ENCODE measurements at regions not wholly inside any gene's neighbourhood (a gene's known extent, or its start where the extent isn't known, plus 50 kb on each side); places are given as distances from the start of the nearest gene placed in this dataset.

DNA sequence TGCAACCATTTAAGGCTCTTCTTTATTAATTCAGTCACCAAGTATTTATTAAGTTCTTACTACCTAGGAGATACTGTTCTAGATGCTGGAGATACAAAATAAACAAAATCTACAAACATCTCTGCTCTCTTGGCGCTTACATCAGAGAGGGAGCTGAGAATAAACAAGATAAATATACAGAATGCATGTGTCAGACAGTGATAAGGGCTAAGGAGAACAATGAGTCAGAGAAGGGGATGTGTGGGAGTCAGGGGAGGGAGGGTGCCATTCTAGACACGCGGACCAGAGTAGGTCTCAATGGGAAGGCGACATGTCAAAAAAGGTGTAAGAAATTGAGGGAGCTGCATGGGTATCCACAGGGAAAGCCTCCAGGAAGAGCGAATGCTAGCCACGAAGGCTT lies 393.2 kb downstream of the RWDD3 start:
- DNase-seq (ENCODE audit: low read depth in 1 of 2, low spot score in 1 of 2), result no peak
- TF ChIP-seq GABPA (IDR thresholded peaks at IDR 0.05; ENCODE audit: low read depth) (no peak), POLR2AphosphoS5 (IDR thresholded peaks at IDR 0.05; ENCODE audit: low read depth) (no peak), SPI1 (IDR thresholded peaks at IDR 0.05; ENCODE audit: borderline replicate concordance, low read depth) (no peak)
- TF ChIP-seq, protein P1, sequence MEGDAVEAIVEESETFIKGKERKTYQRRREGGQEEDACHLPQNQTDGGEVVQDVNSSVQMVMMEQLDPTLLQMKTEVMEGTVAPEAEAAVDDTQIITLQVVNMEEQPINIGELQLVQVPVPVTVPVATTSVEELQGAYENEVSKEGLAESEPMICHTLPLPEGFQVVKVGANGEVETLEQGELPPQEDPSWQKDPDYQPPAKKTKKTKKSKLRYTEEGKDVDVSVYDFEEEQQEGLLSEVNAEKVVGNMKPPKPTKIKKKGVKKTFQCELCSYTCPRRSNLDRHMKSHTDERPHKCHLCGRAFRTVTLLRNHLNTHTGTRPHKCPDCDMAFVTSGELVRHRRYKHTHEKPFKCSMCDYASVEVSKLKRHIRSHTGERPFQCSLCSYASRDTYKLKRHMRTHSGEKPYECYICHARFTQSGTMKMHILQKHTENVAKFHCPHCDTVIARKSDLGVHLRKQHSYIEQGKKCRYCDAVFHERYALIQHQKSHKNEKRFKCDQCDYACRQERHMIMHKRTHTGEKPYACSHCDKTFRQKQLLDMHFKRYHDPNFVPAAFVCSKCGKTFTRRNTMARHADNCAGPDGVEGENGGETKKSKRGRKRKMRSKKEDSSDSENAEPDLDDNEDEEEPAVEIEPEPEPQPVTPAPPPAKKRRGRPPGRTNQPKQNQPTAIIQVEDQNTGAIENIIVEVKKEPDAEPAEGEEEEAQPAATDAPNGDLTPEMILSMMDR (IDR thresholded peaks at IDR 0.05; ENCODE audit: insufficient read depth, low read length), result no peak
- TF ChIP-seq, protein P2, sequence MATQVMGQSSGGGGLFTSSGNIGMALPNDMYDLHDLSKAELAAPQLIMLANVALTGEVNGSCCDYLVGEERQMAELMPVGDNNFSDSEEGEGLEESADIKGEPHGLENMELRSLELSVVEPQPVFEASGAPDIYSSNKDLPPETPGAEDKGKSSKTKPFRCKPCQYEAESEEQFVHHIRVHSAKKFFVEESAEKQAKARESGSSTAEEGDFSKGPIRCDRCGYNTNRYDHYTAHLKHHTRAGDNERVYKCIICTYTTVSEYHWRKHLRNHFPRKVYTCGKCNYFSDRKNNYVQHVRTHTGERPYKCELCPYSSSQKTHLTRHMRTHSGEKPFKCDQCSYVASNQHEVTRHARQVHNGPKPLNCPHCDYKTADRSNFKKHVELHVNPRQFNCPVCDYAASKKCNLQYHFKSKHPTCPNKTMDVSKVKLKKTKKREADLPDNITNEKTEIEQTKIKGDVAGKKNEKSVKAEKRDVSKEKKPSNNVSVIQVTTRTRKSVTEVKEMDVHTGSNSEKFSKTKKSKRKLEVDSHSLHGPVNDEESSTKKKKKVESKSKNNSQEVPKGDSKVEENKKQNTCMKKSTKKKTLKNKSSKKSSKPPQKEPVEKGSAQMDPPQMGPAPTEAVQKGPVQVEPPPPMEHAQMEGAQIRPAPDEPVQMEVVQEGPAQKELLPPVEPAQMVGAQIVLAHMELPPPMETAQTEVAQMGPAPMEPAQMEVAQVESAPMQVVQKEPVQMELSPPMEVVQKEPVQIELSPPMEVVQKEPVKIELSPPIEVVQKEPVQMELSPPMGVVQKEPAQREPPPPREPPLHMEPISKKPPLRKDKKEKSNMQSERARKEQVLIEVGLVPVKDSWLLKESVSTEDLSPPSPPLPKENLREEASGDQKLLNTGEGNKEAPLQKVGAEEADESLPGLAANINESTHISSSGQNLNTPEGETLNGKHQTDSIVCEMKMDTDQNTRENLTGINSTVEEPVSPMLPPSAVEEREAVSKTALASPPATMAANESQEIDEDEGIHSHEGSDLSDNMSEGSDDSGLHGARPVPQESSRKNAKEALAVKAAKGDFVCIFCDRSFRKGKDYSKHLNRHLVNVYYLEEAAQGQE (IDR thresholded peaks at IDR 0.05; ENCODE audit: insufficient replicate concordance, low read depth), result no peak
- Histone ChIP-seq H3K27me3 (ENCODE audit: insufficient read depth, poor library complexity, severe bottlenecking) (no peaks in the 10 kb centered on the region), H3K4me3 (replicated peaks; ENCODE audit: insufficient read depth, low read length) (no peak overlapping the region), H3K27ac (replicated peaks) (no peak overlapping the region)

DNA sequence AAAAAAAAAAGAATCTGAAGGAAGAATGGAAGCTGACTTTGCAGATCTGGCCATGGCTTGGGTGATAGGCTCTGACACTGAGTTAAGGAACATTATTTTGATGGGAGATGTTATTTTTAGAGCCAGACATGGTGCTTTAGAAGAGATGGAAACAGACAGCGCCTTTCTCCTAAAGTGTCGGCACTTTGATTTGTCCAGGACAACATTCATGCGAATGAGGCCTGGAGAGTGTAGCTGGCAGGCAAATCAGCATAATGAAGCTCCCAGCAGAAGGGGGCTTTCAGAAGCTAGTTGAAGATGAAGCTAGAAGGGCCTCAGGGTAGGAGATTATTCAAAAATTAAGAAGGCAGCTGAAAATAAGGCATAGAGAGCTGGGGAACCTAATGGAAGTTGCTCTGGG lies 397.7 kb downstream of the RWDD3 start:
- TF ChIP-seq, protein P2 (IDR thresholded peaks at IDR 0.05; ENCODE audit: insufficient replicate concordance, low read depth), result no peak
- TF ChIP-seq POLR2AphosphoS5 (IDR thresholded peaks at IDR 0.05; ENCODE audit: low read depth) (no peak), SPI1 (IDR thresholded peaks at IDR 0.05; ENCODE audit: borderline replicate concordance, low read depth) (no peak), GABPA (IDR thresholded peaks at IDR 0.05; ENCODE audit: low read depth) (no peak)
- TF ChIP-seq, protein P1 (IDR thresholded peaks at IDR 0.05; ENCODE audit: insufficient read depth, low read length), result no peak
- H3K4me3 ChIP-seq (replicated peaks; ENCODE audit: insufficient read depth, low read length), result no peak overlapping the region
- no peaks in the 10 kb centered on the region for H3K27me3 ChIP-seq (ENCODE audit: insufficient read depth, poor library complexity, severe bottlenecking)
- no peak for DNase-seq (ENCODE audit: low read depth in 1 of 2, low spot score in 1 of 2)
- H3K27ac ChIP-seq (replicated peaks), result no peak overlapping the region

DNA sequence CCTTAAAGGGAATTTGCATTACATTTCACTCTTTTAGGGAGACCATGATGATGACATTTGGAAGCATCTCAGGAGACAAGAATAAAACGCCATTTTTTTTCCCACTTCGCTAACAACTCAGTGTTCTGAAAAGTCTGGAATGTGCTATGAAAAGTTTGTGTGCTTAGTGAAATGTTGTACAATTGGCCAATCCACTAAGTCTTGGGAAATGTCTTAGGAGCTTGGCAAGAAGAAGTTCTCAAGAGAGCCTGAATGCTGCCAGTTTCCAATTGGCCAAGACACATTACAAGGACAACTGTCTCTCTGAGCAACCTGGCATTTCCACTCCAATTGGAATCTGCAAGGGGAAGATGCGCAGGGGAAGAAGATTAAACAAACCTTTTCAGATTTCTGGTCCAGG lies 401.8 kb downstream of the RWDD3 start:
- TF ChIP-seq, protein P2 (IDR thresholded peaks at IDR 0.05; ENCODE audit: insufficient replicate concordance, low read depth), result no peak
- TF ChIP-seq SPI1 (IDR thresholded peaks at IDR 0.05; ENCODE audit: borderline replicate concordance, low read depth) (no peak), GABPA (IDR thresholded peaks at IDR 0.05; ENCODE audit: low read depth) (no peak), POLR2AphosphoS5 (IDR thresholded peaks at IDR 0.05; ENCODE audit: low read depth) (no peak)
- TF ChIP-seq, protein P1 (IDR thresholded peaks at IDR 0.05; ENCODE audit: insufficient read depth, low read length), result no peak
- H3K27me3 ChIP-seq (ENCODE audit: insufficient read depth, poor library complexity, severe bottlenecking), result no peaks in the 10 kb centered on the region
- no peak for DNase-seq (ENCODE audit: low read depth in 1 of 2, low spot score in 1 of 2)
- H3K27ac ChIP-seq (replicated peaks), result no peak overlapping the region
- H3K4me3 ChIP-seq (replicated peaks; ENCODE audit: insufficient read depth, low read length), result no peak overlapping the region
